DOHH2 (cell line): ENCODE measurements at regions not wholly inside any gene's neighbourhood (a gene's known extent, or its start where the extent isn't known, plus 50 kb on each side); places are given as distances from the start of the nearest gene placed in this dataset.

ENCODE experiments used
- CTCF ChIP-seq: fragments of 200-600 bp; sonication (generic); IDR thresholded peaks from one replicate; pipeline ENCODE4 v1.5.1; 2014; ENCODE audit warnings: antibody characterized with exemption, mild to moderate bottlenecking, low read depth, low read length; ENCODE audit not compliant: poor library complexity, severe bottlenecking
- EZH2phosphoT487 ChIP-seq: fragments of 200-600 bp; sonication (generic); IDR thresholded peaks from 2 replicates; pipeline ENCODE4 v1.6.1; 2017; ENCODE audit warnings: borderline replicate concordance, mild to moderate bottlenecking, antibody characterized with exemption, low read length, moderate library complexity, mixed read lengths

DNA sequence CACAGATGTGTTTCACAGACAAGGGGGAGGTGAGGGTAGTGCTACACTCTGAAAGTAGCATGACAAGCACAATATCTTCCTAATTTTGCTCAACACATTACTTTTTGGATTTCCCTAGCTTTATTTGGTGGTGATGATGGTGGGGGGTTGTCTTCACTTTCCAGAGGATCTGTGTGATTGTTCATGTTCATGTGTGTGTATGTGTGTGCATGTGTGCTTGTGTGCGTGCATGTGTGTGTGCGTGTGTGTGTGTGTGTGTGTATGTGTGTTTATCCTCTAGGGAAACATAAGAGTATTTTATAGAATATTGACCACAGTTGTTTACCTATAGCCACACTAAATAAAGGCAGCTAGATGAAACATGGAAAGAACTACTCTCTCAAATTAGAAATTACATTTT, 183.8 kb upstream of the EYA4 start:
- no peak for TF ChIP-seq CTCF
- TF ChIP-seq EZH2phosphoT487, result no peak
